GM06990 (cell line): ENCODE measurements at regions not wholly inside any gene's neighbourhood (a gene's known extent, or its start where the extent isn't known, plus 50 kb on each side); places are given as distances from the start of the nearest gene placed in this dataset.

Experiments
- DNase-seq: peaks from one replicate; pipeline ENCODE4 v3.0.0-alpha.2; 2011; ENCODE audit not compliant: insufficient read length; ENCODE audit errors: extremely low read depth
- H3K27me3 ChIP-seq: replicated peaks from 2 replicates; pipeline ENCODE4 v1.6.0; 2011; ENCODE audit warnings: low read length; ENCODE audit not compliant: control insufficient read depth, insufficient read depth
- H3K36me3 ChIP-seq: 2 replicates; pipeline ENCODE4 v1.5.1; 2011; ENCODE audit warnings: low read length; ENCODE audit not compliant: control insufficient read depth, insufficient read depth
- H3K4me3 ChIP-seq: replicated peaks from 2 replicates; pipeline ENCODE4 v1.5.1; 2011; ENCODE audit warnings: low read depth, mild to moderate bottlenecking, control low read depth, low read length
- TF ChIP-seq, protein P1 (sequence below): IDR thresholded peaks from 2 replicates; pipeline ENCODE4 v1.5.1; 2011; ENCODE audit warnings: low read length, control low read depth, mild to moderate bottlenecking, inconsistent platforms; ENCODE audit not compliant: insufficient read depth, poor library complexity, severe bottlenecking

- TF ChIP-seq, protein P1, sequence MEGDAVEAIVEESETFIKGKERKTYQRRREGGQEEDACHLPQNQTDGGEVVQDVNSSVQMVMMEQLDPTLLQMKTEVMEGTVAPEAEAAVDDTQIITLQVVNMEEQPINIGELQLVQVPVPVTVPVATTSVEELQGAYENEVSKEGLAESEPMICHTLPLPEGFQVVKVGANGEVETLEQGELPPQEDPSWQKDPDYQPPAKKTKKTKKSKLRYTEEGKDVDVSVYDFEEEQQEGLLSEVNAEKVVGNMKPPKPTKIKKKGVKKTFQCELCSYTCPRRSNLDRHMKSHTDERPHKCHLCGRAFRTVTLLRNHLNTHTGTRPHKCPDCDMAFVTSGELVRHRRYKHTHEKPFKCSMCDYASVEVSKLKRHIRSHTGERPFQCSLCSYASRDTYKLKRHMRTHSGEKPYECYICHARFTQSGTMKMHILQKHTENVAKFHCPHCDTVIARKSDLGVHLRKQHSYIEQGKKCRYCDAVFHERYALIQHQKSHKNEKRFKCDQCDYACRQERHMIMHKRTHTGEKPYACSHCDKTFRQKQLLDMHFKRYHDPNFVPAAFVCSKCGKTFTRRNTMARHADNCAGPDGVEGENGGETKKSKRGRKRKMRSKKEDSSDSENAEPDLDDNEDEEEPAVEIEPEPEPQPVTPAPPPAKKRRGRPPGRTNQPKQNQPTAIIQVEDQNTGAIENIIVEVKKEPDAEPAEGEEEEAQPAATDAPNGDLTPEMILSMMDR, result no peak
- Histone ChIP-seq H3K27me3 (no peaks in the 10 kb centered on the region), H3K4me3 (no peak overlapping the region), H3K36me3 (no peaks in the 10 kb centered on the region)
- no peak for DNase-seq
Observed at GRCh38 chr2:186099826-186100225, 361.2 kb downstream of the FSIP2 start.

GRCh38 chr2:186100636-186101035 lies 362.0 kb downstream of the FSIP2 start:
- Histone ChIP-seq H3K36me3 (no peaks in the 10 kb centered on the region), H3K4me3 (no peak overlapping the region), H3K27me3 (no peaks in the 10 kb centered on the region)
- TF ChIP-seq, protein P1, result no peak
- no peak for DNase-seq

GRCh38 chr2:186101616-186102015 lies 363.0 kb downstream of the FSIP2 start:
- H3K4me3 ChIP-seq, result no peak overlapping the region
- TF ChIP-seq, protein P1, result no peak
- no peaks in the 10 kb centered on the region for H3K27me3 ChIP-seq
- H3K36me3 ChIP-seq, result no peaks in the 10 kb centered on the region
- no peak for DNase-seq

- no peak for DNase-seq
- no peak overlapping the region for H3K4me3 ChIP-seq
- no peaks in the 10 kb centered on the region for H3K36me3 ChIP-seq
- no peaks in the 10 kb centered on the region for H3K27me3 ChIP-seq
- TF ChIP-seq, protein P1, result no peak
Observed at GRCh38 chr2:186103276-186103675, 364.7 kb downstream of the FSIP2 start.

DNA sequence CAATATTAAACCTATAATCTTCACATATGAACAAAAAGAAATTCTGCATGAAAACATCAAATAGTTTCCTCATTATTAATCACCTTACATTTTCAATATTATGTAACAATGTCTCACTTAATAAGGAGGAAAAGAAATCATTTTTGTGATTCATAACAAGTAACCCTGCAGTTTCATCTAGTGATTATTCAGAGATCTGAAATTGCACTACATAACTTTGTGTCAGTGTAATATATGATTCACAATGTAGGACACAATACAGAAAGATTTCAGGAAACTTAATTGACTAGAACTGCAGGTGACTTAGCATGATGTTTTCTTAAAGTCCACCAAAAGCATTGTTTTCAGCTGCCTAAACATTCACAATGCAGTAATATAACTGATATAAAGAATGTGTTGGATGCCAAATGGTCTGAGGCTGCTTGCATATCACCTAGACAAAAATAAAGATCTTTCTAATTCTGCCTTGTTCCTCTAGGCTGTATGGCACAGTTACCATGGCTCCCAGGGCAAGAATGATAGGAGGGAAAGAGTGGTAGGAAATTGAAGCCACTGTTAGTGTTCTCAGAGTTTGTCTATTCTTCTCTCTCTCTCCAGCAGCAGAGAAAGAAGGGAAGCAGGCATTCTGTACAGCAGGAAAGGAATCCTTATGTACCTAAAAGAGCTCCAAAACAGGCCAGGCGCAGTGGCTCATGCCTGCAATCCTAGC lies 366.6 kb downstream of the FSIP2 start:
- no peak overlapping the region for H3K4me3 ChIP-seq
- H3K36me3 ChIP-seq, result no peaks in the 10 kb centered on the region
- DNase-seq, result no peak

More for the DNA sequence above, 366.6 kb downstream of the FSIP2 start:
- no peaks in the 10 kb centered on the region for H3K27me3 ChIP-seq
- TF ChIP-seq, protein P1, result no peak
